GM18867 (cell line): ENCODE measurements at regions not wholly inside any gene's neighbourhood (a gene's known extent, or its start where the extent isn't known, plus 50 kb on each side); places are given as distances from the start of the nearest gene placed in this dataset.
A peak's percentile ranks its signal among the peaks of the same experiment; 100 is the strongest.

Experiments
- ATAC-seq: cut with Tn5 transposase; IDR thresholded peaks from one replicate; pipeline ENCODE4 v1.9.1; 2021; ENCODE audit warnings: mild to moderate bottlenecking, moderate library complexity; ENCODE audit not compliant: unreplicated experiment

GRCh38 chr6:67300430-67301040 is 1334.5 kb upstream of the ADGRB3 start:
- ATAC-seq = no peak

GRCh38 chr6:67292169-67292568 is 1342.9 kb upstream of the ADGRB3 start:
- no peak for ATAC-seq

GRCh38 chr6:67287566-67287965 is 1347.5 kb upstream of the ADGRB3 start:
- no peak for ATAC-seq

- ATAC-seq = no peak
These were observed 1349.1 kb upstream of the ADGRB3 start for GRCh38 chr6:67285770-67286495.

- ATAC-seq = no peak
These were observed 1357.8 kb upstream of the ADGRB3 start for GRCh38 chr6:67277312-67277711.

GRCh38 chr6:67265996-67266921 is 1368.8 kb upstream of the ADGRB3 start:
- no peak for ATAC-seq

GRCh38 chr6:67252663-67253062 is 1382.4 kb upstream of the ADGRB3 start:
- no peak for ATAC-seq

GRCh38 chr6:67248077-67248476 is 1387.0 kb upstream of the ADGRB3 start:
- no peak for ATAC-seq

- no peak for ATAC-seq
These were observed 1391.0 kb upstream of the ADGRB3 start for GRCh38 chr6:67244037-67244436.

- ATAC-seq = no peak
These were observed 1397.8 kb upstream of the ADGRB3 start for GRCh38 chr6:67237277-67237676.

GRCh38 chr6:67231092-67231491 is 1404.0 kb upstream of the ADGRB3 start:
- no peak for ATAC-seq

GRCh38 chr6:67224989-67225388 is 1410.1 kb upstream of the ADGRB3 start:
- no peak for ATAC-seq

GRCh38 chr6:67221226-67221625 is 1413.9 kb upstream of the ADGRB3 start:
- no peak for ATAC-seq

- ATAC-seq = no peak
These were observed 1415.7 kb upstream of the ADGRB3 start for GRCh38 chr6:67219346-67219745.

GRCh38 chr6:67212584-67212983 is 1422.5 kb upstream of the ADGRB3 start:
- no peak for ATAC-seq

GRCh38 chr6:67210450-67210849 is 1424.6 kb upstream of the ADGRB3 start:
- no peak for ATAC-seq

GRCh38 chr6:67201563-67201962 is 1433.5 kb upstream of the ADGRB3 start:
- no peak for ATAC-seq

- no peak for ATAC-seq
These were observed 1434.3 kb upstream of the ADGRB3 start for GRCh38 chr6:67200626-67201403.

- ATAC-seq = no peak
These were observed 1435.7 kb upstream of the ADGRB3 start for GRCh38 chr6:67199425-67199824.

GRCh38 chr6:67190733-67191132 is 1444.3 kb upstream of the ADGRB3 start:
- ATAC-seq = peak; percentile 53

- ATAC-seq = no peak
These were observed 1450.7 kb upstream of the ADGRB3 start for GRCh38 chr6:67184405-67184804.
